Right lobe of liver (tissue), 4 donors: ENCODE measurements at regions not wholly inside any gene's neighbourhood (a gene's known extent, or its start where the extent isn't known, plus 50 kb on each side); places are given as distances from the start of the nearest gene placed in this dataset.
"Not testable (repeated sequence)": the region's sequence is repeated elsewhere in the genome, so short reads cannot be mapped to it uniquely, and the experiment has no call there.

Experiments used
- POLR2A ChIP-seq: fragments of 450-650 bp; IDR thresholded peaks from one replicate; pipeline ENCODE4 v1.6.1; 2017; ENCODE audit warnings: antibody characterized with exemption, mild to moderate bottlenecking
- TF ChIP-seq, protein P1 (sequence below), 4 donors: fragments of 200-600 bp in 3 of 4; fragments of 450-650 bp in 1 of 4; IDR thresholded peaks; one replicate each; pipeline versions ENCODE4 v1.5.1 to v1.8.0; 2016 to 2022; ENCODE audit warnings: antibody characterized with exemption in 4 of 4, mild to moderate bottlenecking in 2 of 4
- donor health status: DM: no; HTN: no; CAD: no.
- donor health status: DM: no; HTN: no; CAD: no.
- donor health status: DM: no; HTN: yes; CAD: no.

DNA sequence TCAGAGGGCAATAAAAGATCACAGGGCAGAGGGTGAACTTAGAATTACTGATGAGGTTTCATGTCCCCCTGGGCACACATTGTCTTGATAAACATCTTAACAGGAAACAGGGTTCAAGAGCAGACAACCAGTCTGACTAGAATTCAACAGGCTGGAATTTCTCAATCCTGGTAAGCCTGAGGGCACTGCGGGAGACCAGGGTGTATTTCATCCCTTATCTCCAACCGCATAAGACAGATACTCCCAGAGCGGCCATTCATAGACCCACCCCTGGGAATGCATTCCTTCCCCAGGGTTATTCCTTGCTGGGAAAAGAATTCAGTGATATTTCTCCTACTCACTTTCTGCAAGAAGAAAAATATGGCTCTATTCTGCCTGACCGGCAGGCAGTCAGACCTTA lies 549.5 kb upstream of the ADGRB3 start:
- TF ChIP-seq, protein P1, sequence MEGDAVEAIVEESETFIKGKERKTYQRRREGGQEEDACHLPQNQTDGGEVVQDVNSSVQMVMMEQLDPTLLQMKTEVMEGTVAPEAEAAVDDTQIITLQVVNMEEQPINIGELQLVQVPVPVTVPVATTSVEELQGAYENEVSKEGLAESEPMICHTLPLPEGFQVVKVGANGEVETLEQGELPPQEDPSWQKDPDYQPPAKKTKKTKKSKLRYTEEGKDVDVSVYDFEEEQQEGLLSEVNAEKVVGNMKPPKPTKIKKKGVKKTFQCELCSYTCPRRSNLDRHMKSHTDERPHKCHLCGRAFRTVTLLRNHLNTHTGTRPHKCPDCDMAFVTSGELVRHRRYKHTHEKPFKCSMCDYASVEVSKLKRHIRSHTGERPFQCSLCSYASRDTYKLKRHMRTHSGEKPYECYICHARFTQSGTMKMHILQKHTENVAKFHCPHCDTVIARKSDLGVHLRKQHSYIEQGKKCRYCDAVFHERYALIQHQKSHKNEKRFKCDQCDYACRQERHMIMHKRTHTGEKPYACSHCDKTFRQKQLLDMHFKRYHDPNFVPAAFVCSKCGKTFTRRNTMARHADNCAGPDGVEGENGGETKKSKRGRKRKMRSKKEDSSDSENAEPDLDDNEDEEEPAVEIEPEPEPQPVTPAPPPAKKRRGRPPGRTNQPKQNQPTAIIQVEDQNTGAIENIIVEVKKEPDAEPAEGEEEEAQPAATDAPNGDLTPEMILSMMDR (IDR thresholded peaks at IDR 0.05), result not testable (repeated sequence)
- not testable (repeated sequence) for TF ChIP-seq POLR2A
